OCI-LY1 (cell line): ENCODE measurements at regions not wholly inside any gene's neighbourhood (a gene's known extent, or its start where the extent isn't known, plus 50 kb on each side); places are given as distances from the start of the nearest gene placed in this dataset.

Experiments
- CTCF ChIP-seq: fragments of 200-600 bp; sonication (generic), shearing (Covaris generic); IDR thresholded peaks from 2 replicates; pipeline ENCODE4 v1.5.1; 2017; ENCODE audit warnings: mild to moderate bottlenecking, antibody characterized with exemption, low read length, moderate library complexity, mixed read lengths
- EZH2 ChIP-seq: fragments of 200-600 bp; sonication (generic), shearing (Covaris generic); IDR thresholded peaks from 2 replicates; pipeline ENCODE4 v1.8.0; 2017; ENCODE audit warnings: borderline replicate concordance, mixed run types, mild to moderate bottlenecking, antibody characterized with exemption, low read length, moderate library complexity, mixed read lengths

GRCh38 chr6:134748484-134748883 is 201.4 kb downstream of the ALDH8A1 start:
- TF ChIP-seq CTCF = no peak
- no peak for TF ChIP-seq EZH2
